HG03378 (cell line): ENCODE measurements at regions not wholly inside any gene's neighbourhood (a gene's known extent, or its start where the extent isn't known, plus 50 kb on each side); places are given as distances from the start of the nearest gene placed in this dataset.

Source experiments
- ATAC-seq: cut with Tn5 transposase; IDR thresholded peaks from one replicate; pipeline ENCODE4 v1.9.1; 2021; ENCODE audit warnings: mild to moderate bottlenecking, moderate library complexity; ENCODE audit not compliant: unreplicated experiment

- ATAC-seq = no peak
These were observed 781.2 kb downstream of the TLE4 start for GRCh38 chr9:80352967-80353366.

GRCh38 chr9:80351612-80352011, 779.8 kb downstream of the TLE4 start:
- no peak for ATAC-seq

DNA sequence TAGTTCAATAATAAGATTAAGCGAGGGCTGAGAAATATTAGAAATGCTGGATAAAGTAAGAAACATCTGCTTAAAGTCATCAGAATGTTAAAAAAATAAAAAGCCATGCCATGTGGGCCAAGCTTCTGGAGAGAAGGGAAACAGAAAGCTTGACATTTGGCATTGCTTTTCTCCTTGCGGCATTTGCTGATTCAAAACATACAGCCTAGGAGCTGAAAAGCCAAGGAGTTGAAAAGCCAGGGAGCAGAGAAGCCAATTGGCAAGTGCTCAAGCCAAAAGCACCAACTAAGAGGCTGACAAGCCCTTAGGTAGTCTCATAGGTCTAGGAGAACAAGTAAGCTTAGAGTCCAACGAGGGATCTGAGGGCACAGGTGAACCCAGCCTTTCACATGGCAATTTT, 754.3 kb downstream of the TLE4 start:
- ATAC-seq = no peak

DNA sequence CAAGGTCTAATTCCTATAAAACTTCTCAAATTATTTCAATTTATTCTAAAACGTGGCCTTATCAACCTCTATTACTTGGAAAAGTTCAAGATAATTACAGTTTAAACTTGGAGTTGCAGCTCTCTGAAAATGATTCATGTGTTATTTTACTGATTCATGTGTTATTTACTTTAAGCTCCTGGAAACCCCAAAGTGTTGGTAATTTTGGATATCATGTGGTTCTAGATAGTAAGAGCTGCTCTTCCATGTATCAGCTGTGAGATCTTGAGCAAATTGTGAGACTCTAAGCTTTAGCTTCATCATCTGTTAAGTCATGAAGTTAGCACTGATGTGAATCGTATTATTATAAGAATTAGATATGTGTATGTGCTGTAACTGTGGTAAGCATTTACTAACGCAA, 749.2 kb downstream of the TLE4 start:
- ATAC-seq = no peak

DNA sequence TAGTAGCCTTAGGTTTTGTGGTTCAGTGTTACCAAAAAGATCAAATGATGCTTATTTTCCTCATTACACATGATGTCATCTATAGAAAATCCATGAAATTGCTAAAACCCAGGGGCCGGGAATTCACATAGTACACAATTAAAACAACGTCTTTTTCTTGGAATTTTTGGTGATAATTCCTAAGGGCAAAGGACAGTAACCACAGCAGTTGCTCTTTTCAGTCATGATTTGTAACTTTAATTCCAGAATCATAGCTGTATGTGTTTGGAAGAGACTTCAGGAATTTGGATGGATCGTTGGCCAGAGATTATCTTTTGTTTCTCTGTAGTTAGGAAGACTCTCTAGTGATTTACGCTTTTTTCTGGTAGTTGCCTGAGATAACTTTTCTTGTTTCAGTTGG, 748.7 kb downstream of the TLE4 start:
- ATAC-seq = no peak

DNA sequence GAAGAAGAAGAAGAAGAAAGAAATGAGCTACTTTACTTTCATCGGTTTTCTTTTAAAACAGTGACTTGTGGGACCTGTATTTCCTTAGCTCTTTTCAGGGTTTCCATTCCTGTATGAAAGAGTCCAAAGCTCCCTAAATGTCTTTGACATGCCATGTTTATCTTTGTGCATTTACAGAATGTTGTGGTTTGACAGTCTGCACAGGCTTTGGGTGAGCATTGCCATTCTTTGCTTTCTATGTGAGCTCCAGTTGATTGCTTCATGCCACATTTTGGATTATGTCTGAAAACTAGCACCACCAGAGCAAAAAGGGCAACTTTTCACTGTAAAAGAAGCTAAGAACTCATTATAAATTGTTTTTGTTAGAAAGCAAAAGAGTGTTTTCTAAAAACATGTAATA, 733.4 kb downstream of the TLE4 start:
- ATAC-seq = no peak

DNA sequence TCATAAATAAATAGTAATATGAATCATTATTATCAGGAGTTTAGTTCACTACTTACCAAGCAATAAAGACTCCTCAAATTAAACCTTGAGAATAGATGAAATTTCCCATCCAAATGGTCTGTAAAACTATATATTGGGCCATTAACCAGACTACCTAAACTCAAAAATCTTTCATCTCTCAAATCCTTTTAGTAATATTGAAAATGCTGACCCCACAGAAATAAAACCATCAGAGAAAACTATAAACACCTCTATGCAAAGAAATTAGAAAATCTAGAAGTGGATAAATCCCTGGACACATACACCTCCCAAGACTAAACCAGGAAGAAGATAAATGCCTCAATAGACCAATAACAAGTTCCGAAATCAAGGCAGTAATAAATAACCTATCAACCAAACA, 723.2 kb downstream of the TLE4 start:
- no peak for ATAC-seq

DNA sequence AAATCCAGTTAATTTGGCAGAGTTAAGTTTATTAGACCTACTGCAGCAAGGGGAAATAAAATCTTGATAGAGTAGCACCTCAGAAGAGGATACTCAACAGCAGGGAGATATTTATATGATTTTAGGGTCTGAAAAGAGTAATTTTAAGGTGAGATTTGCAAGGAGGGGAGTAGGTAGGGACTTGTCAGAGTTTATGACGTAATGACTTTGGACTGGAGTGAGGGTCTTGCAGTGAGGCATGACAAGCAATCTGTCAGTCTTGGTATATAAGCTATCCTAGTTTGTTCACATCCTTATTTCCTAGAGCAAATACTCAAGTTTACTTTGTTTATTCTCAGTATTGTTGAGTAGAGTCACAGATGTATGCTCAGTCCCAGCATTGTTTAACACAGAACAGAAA, 722.6 kb downstream of the TLE4 start:
- ATAC-seq = no peak

DNA sequence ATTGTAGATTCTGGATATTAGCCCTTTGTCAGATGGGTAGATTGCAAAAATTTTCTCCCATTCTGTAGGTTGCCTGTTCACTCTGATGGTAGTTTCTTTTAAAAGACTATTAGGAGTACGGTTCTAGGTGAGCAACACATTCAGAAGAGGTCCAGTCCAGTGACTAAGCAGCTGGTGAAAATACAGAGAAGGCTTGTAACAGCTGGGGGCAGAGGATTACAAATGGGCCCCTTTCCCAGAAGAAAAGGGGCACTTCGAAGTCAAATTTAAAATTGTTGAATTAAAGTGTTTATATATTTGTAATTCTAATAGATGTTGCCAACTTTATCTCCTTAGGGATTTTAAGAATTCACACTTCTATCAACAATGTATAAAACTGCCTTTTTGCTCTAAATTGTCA, 720.5 kb downstream of the TLE4 start:
- no peak for ATAC-seq

DNA sequence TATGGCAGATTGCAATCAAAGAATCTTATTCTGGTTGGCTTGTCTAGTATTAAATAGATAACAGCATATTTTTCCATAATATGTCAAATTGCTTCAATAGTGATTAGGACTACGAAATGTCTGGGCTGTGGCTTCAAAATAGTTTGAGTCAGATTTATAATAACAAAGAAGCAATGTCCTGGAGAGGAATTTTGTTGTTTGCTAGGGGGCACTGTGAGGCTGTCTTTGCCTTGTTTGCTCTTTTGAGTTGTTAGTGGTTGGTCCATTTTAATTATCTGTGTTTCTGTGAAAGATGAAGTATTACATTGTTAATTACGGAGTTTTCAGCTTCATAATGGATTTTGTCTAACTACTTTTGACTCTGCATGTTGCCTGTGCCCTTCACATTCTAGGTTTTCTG, 713.6 kb downstream of the TLE4 start:
- no peak for ATAC-seq

GRCh38 chr9:80282766-80283165, 711.0 kb downstream of the TLE4 start:
- no peak for ATAC-seq

GRCh38 chr9:80259079-80259478, 687.3 kb downstream of the TLE4 start:
- ATAC-seq = no peak

- no peak for ATAC-seq
These were observed 680.0 kb downstream of the TLE4 start for GRCh38 chr9:80251778-80252177.

- no peak for ATAC-seq
These were observed 670.3 kb downstream of the TLE4 start for GRCh38 chr9:80242022-80242421.

DNA sequence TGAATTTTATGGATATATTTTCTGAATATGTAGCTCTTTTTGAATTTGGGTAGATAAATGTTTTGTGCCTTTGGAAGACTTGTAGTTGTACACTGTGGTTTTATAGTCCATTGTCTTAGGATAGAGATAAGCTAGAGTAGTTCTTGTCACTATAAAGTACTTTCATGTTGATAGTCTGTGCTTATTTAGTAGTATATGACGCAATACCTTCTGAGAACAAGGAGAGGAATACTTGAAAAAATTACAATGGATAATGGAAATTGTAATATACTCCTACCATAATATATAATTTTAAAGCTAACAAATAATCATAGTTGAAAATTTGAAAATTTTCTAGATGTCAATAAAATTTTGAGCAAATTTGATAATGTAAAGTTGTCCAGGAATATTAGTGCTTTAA, 664.0 kb downstream of the TLE4 start:
- ATAC-seq = no peak

GRCh38 chr9:80233906-80234305, 662.1 kb downstream of the TLE4 start:
- no peak for ATAC-seq

- ATAC-seq = no peak
These were observed 661.5 kb downstream of the TLE4 start for GRCh38 chr9:80233102-80233843.

- ATAC-seq = no peak
These were observed 659.8 kb downstream of the TLE4 start for GRCh38 chr9:80231318-80232236.

GRCh38 chr9:80223897-80224296, 652.1 kb downstream of the TLE4 start:
- ATAC-seq = no peak

GRCh38 chr9:80222466-80223169, 650.9 kb downstream of the TLE4 start:
- no peak for ATAC-seq

GRCh38 chr9:80218328-80218727, 646.6 kb downstream of the TLE4 start:
- ATAC-seq = no peak

DNA sequence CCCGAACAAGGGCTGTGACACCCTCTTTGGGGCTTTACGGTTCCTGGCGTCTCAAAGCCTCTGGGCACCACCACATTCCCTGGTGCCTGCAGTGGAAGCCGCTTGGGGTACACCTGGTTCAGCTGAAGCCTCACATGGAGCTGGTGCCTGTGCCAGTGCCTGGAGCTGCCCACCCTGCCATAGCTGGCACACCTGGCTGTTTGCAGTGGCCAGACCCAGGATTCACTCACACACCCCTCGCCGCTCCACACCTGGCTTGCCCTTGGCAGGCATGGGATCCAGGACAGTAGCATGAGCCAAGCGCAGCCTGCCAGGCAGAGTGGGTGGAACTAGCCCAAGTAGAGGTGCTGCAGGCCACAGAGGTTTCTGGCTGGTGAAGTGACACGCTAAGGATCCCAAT, 641.8 kb downstream of the TLE4 start:
- ATAC-seq = no peak
